HFFc6 (cell line): ENCODE measurements at regions not wholly inside any gene's neighbourhood (a gene's known extent, or its start where the extent isn't known, plus 50 kb on each side); places are given as distances from the start of the nearest gene placed in this dataset.

ENCODE experiments used
- DNase-seq: peaks from one replicate; pipeline ENCODE4 v3.0.0-alpha.2; 2018
- H3K27ac Mint-ChIP-seq: 2 replicates; pipeline ENCODE4 v1.8.0; 2020; ENCODE audit warnings: mild to moderate bottlenecking, mixed read lengths
- H3K27me3 Mint-ChIP-seq: 2 replicates; pipeline ENCODE4 v1.8.0; 2021; ENCODE audit warnings: mild to moderate bottlenecking, moderate library complexity, mixed read lengths; ENCODE audit not compliant: insufficient read depth
- H3K36me3 Mint-ChIP-seq: 2 replicates; pipeline ENCODE4 v1.8.0; 2021; ENCODE audit warnings: low read depth, mixed read lengths
- H3K4me1 Mint-ChIP-seq: 2 replicates; pipeline ENCODE4 v1.8.0; 2020; ENCODE audit warnings: low read depth, mixed read lengths
- H3K4me3 Mint-ChIP-seq: 2 replicates; pipeline ENCODE4 v1.8.0; 2020; ENCODE audit warnings: mild to moderate bottlenecking, moderate library complexity, mixed read lengths
- H3K9me3 Mint-ChIP-seq: 2 replicates; pipeline ENCODE4 v1.8.0; 2020; ENCODE audit warnings: mild to moderate bottlenecking, mixed read lengths
- CTCF ChIP-seq: fragments of 200-600 bp; sonication (generic); IDR thresholded peaks from 2 replicates; pipeline ENCODE4 v1.5.0; 2021; ENCODE audit warnings: antibody characterized with exemption, mild to moderate bottlenecking

- peaks cover 20% of the 10 kb centered on the region for H3K9me3 Mint-ChIP-seq
- no peak for TF ChIP-seq CTCF
- peaks cover 3% of the 10 kb centered on the region for H3K27me3 Mint-ChIP-seq
- no peak overlapping the region for H3K4me3 Mint-ChIP-seq
- no peak for DNase-seq
- H3K4me1 Mint-ChIP-seq, result no peaks in the 10 kb centered on the region
- H3K27ac Mint-ChIP-seq, result no peak overlapping the region
- H3K36me3 Mint-ChIP-seq, result no peaks in the 10 kb centered on the region; the same call in 1 of the 2 replicates
Observed at GRCh38 chr7:19932549-19933249, 159.3 kb upstream of the TMEM196 start.

GRCh38 chr7:19930851-19931250 lies 157.4 kb upstream of the TMEM196 start:
- Mint-ChIP-seq H3K9me3 (peaks cover 20% of the 10 kb centered on the region), H3K4me3 (no peak overlapping the region), H3K36me3 (no peaks in the 10 kb centered on the region; the same call in 1 of the 2 replicates), H3K27me3 (peaks cover 3% of the 10 kb centered on the region), H3K4me1 (no peaks in the 10 kb centered on the region), H3K27ac (no peak overlapping the region)
- TF ChIP-seq CTCF, result no peak
- DNase-seq, result no peak

- no peak for TF ChIP-seq CTCF
- DNase-seq, result no peak
- H3K4me3 Mint-ChIP-seq, result no peak overlapping the region
- H3K27me3 Mint-ChIP-seq, result peaks cover 3% of the 10 kb centered on the region
- no peaks in the 10 kb centered on the region; the same call in 1 of the 2 replicates for H3K36me3 Mint-ChIP-seq
- H3K4me1 Mint-ChIP-seq, result no peaks in the 10 kb centered on the region
- H3K27ac Mint-ChIP-seq, result no peak overlapping the region
- peaks cover 22% of the 10 kb centered on the region for H3K9me3 Mint-ChIP-seq
Observed at GRCh38 chr7:19930051-19930450, 156.6 kb upstream of the TMEM196 start.

GRCh38 chr7:19928247-19928646 lies 154.8 kb upstream of the TMEM196 start:
- Mint-ChIP-seq H3K27me3 (no peaks in the 10 kb centered on the region; the same call in 1 of the 2 replicates), H3K9me3 (peaks cover 27% of the 10 kb centered on the region), H3K4me1 (no peaks in the 10 kb centered on the region), H3K4me3 (no peak overlapping the region), H3K36me3 (no peaks in the 10 kb centered on the region), H3K27ac (no peak overlapping the region)
- no peak for DNase-seq
- TF ChIP-seq CTCF, result no peak

GRCh38 chr7:19920705-19921104 lies 147.3 kb upstream of the TMEM196 start:
- no peak for DNase-seq
- no peak overlapping the region for H3K27ac Mint-ChIP-seq
- H3K4me3 Mint-ChIP-seq, result no peak overlapping the region
- H3K9me3 Mint-ChIP-seq, result peaks cover 24% of the 10 kb centered on the region
- H3K4me1 Mint-ChIP-seq, result no peaks in the 10 kb centered on the region
- no peaks in the 10 kb centered on the region; the same call in 1 of the 2 replicates for H3K27me3 Mint-ChIP-seq
- H3K36me3 Mint-ChIP-seq, result no peaks in the 10 kb centered on the region
- TF ChIP-seq CTCF, result no peak
